Ishikawa (cell line): ENCODE measurements at regions not wholly inside any gene's neighbourhood (a gene's known extent, or its start where the extent isn't known, plus 50 kb on each side); places are given as distances from the start of the nearest gene placed in this dataset.

Experiments used
- CREB1 ChIP-seq: IDR thresholded peaks from 2 replicates; pipeline ENCODE4 v1.6.1; 2012; ENCODE audit warnings: low read depth
- EP300 ChIP-seq: IDR thresholded peaks from 2 replicates; pipeline ENCODE4 v1.6.1; 2012; ENCODE audit warnings: borderline replicate concordance
- RAD21 ChIP-seq: IDR thresholded peaks from 2 replicates; pipeline ENCODE4 v1.6.1; 2012; ENCODE audit warnings: low read depth
- REST ChIP-seq: IDR thresholded peaks from 2 replicates; pipeline ENCODE4 v1.6.1; 2012; ENCODE audit warnings: low read depth, mild to moderate bottlenecking
- TEAD4 ChIP-seq: IDR thresholded peaks from 2 replicates; pipeline ENCODE4 v1.6.1; 2012
- ZBTB7A ChIP-seq: IDR thresholded peaks from 2 replicates; pipeline ENCODE4 v1.6.1; 2012; ENCODE audit warnings: low read depth

GRCh38 chr11:59271247-59271755 is 58.6 kb upstream of the MPEG1 start:
- no peak for TF ChIP-seq EP300
- no peak for TF ChIP-seq RAD21
- TF ChIP-seq CREB1: no peak
- no peak for TF ChIP-seq REST
- TF ChIP-seq TEAD4: no peak
- no peak for TF ChIP-seq ZBTB7A
